MM.1S (cell line): ENCODE measurements at regions not wholly inside any gene's neighbourhood (a gene's known extent, or its start where the extent isn't known, plus 50 kb on each side); places are given as distances from the start of the nearest gene placed in this dataset.

Source experiments
- CTCF ChIP-seq: fragments of 300-600 bp; sonication (generic); IDR thresholded peaks from 2 replicates; pipeline ENCODE4 v1.5.1; 2016; ENCODE audit warnings: antibody characterized with exemption, low read length, mixed read lengths
- EZH2 ChIP-seq: fragments of 300-600 bp; sonication (generic); optimal IDR thresholded peaks from 2 replicates; pipeline ENCODE3; 2017; ENCODE audit warnings: low read depth, mild to moderate bottlenecking, antibody characterized with exemption, low read length, mixed read lengths
- EZH2phosphoT487 ChIP-seq: fragments of 300-600 bp; sonication (generic); IDR thresholded peaks from 2 replicates; pipeline ENCODE4 v1.6.1; 2018; ENCODE audit warnings: antibody characterized with exemption, low read length

- TF ChIP-seq CTCF (no peak), EZH2 (no peak), EZH2phosphoT487 (no peak)
Measured at GRCh38 chr19:28134311-28134710, 1078.6 kb downstream of the UQCRFS1 start.
